GM18511 (cell line): ENCODE measurements at regions not wholly inside any gene's neighbourhood (a gene's known extent, or its start where the extent isn't known, plus 50 kb on each side); places are given as distances from the start of the nearest gene placed in this dataset.
"Not testable (repeated sequence)": the region's sequence is repeated elsewhere in the genome, so short reads cannot be mapped to it uniquely, and the experiment has no call there.

Experiments used
- ATAC-seq: cut with Tn5 transposase; IDR thresholded peaks from one replicate; pipeline ENCODE4 v1.9.1; 2021; ENCODE audit warnings: mild to moderate bottlenecking, moderate library complexity; ENCODE audit not compliant: unreplicated experiment

- no peak for ATAC-seq
Observed at GRCh38 chr5:77871946-77872345, 95.8 kb upstream of the TBCA start.

GRCh38 chr5:77871016-77871415 lies 94.9 kb upstream of the TBCA start:
- ATAC-seq: no peak

- ATAC-seq: no peak
Observed at GRCh38 chr5:77869116-77869798, 93.1 kb upstream of the TBCA start.

GRCh38 chr5:77867914-77868313 lies 91.8 kb upstream of the TBCA start:
- ATAC-seq: no peak

GRCh38 chr5:77867194-77867691 lies 91.1 kb upstream of the TBCA start:
- no peak for ATAC-seq

- no peak for ATAC-seq
Observed at GRCh38 chr5:77866198-77866597, 90.1 kb upstream of the TBCA start.

- no peak for ATAC-seq
Observed at GRCh38 chr5:77864997-77865396, 88.9 kb upstream of the TBCA start.

- no peak for ATAC-seq
Observed at GRCh38 chr5:77863181-77863580, 87.0 kb upstream of the TBCA start.

GRCh38 chr5:77861576-77861975 lies 85.4 kb upstream of the TBCA start:
- ATAC-seq: no peak

GRCh38 chr5:77859306-77859705 lies 83.2 kb upstream of the TBCA start:
- no peak for ATAC-seq

GRCh38 chr5:77858678-77859077 lies 82.5 kb upstream of the TBCA start:
- not testable (repeated sequence) for ATAC-seq

- ATAC-seq: no peak
Observed at GRCh38 chr5:77855369-77855768, 79.2 kb upstream of the TBCA start.

GRCh38 chr5:77853353-77853907 lies 77.3 kb upstream of the TBCA start:
- no peak for ATAC-seq

- ATAC-seq: peak; percentile 84
Observed at GRCh38 chr5:77852514-77853352, 76.6 kb upstream of the TBCA start.

- no peak for ATAC-seq
Observed at GRCh38 chr5:77852068-77852513, 76.0 kb upstream of the TBCA start.

- ATAC-seq: no peak
Observed at GRCh38 chr5:77851176-77852067, 75.3 kb upstream of the TBCA start.

- ATAC-seq: no peak
Observed at GRCh38 chr5:77850536-77851175, 74.5 kb upstream of the TBCA start.

- no peak for ATAC-seq
Observed at GRCh38 chr5:77849308-77849900, 73.3 kb upstream of the TBCA start.

GRCh38 chr5:77847814-77848290 lies 71.7 kb upstream of the TBCA start:
- ATAC-seq: no peak

- ATAC-seq: no peak
Observed at GRCh38 chr5:77847129-77847460, 71.0 kb upstream of the TBCA start.
